ENCODE measurements at regions not wholly inside any gene's neighbourhood (a gene's known extent, or its start where the extent isn't known, plus 50 kb on each side); places are given as distances from the start of the nearest gene placed in this dataset.
A peak's percentile ranks its signal among the peaks of the same experiment; 100 is the strongest.
"Not testable (repeated sequence)": the region's sequence is repeated elsewhere in the genome, so short reads cannot be mapped to it uniquely, and the experiment has no call there.

GRCh38 chr15:79744485-79744884 lies 152.3 kb downstream of the MTHFS start:
- DNase-seq: not testable (repeated sequence)

GRCh38 chr15:79756365-79756764 lies 140.4 kb downstream of the MTHFS start:
- no peak for DNase-seq
- no peak overlapping the region for H3K9ac ChIP-seq
- no peaks in the 10 kb centered on the region for H3K79me2 ChIP-seq (ENCODE audit: insufficient read depth)
- H4K20me1 ChIP-seq (ENCODE audit: insufficient read depth): no peaks in the 10 kb centered on the region
- H3K27ac ChIP-seq (ENCODE audit: low read depth in 2 of 2, low read length in 1 of 2): no peak overlapping the region
- H3K4me3 ChIP-seq (ENCODE audit: low read depth in 2 of 2, low read length in 1 of 2): no peak overlapping the region
- H2AFZ ChIP-seq (ENCODE audit: low read depth): no peak overlapping the region
- no peaks in the 10 kb centered on the region for H3K36me3 ChIP-seq (replicated peaks in 1 of 2; ENCODE audit: control insufficient read depth in 1 of 2, insufficient read depth in 2 of 2, low read length in 1 of 2)
- H3K4me2 ChIP-seq: no peak overlapping the region
- H3K9me2 ChIP-seq: no peaks in the 10 kb centered on the region
- no peaks in the 10 kb centered on the region for H3K27me3 ChIP-seq (ENCODE audit: insufficient read depth)
- ChIA-PET CTCF (interaction anchor here (1.1 to 1.7 kb wide), 2 partner anchors 12 to 97 kb away, joined by 4 read pairs; no protein-coding TSS in a partner anchor), POLR2A (no interaction called here)
- WGBS (ENCODE audit: low lambda C conversion rate): 49% methylated on average over 3 of the region's 4 CpGs
- no peaks in the 10 kb centered on the region for H3F3A ChIP-seq (replicated peaks; ENCODE audit: insufficient read depth)
- H3K9me3 ChIP-seq: no peaks in the 10 kb centered on the region
- H3K4me1 ChIP-seq (ENCODE audit: control insufficient read depth in 1 of 2, insufficient read depth in 2 of 2, low read depth in 1 of 2, low read length in 1 of 2): no peaks in the 10 kb centered on the region
- no peak for TF ChIP-seq TEAD4 (IDR thresholded peaks at IDR 0.05; ENCODE audit: borderline replicate concordance, insufficient read depth)
- no peak for TF ChIP-seq FOXM1 (IDR thresholded peaks at IDR 0.05; ENCODE audit: low read depth)
- TF ChIP-seq MEF2A (IDR thresholded peaks at IDR 0.05; ENCODE audit: borderline replicate concordance, low read depth): no peak
- TF ChIP-seq USF1 (IDR thresholded peaks at IDR 0.05; ENCODE audit: borderline replicate concordance, low read depth): no peak
- no peak for TF ChIP-seq PBX3 (IDR thresholded peaks at IDR 0.05)
- no peak for TF ChIP-seq EZH2phosphoT487 (IDR thresholded peaks at IDR 0.05; ENCODE audit: borderline replicate concordance, low read depth)
- no peak for TF ChIP-seq GABPA (IDR thresholded peaks at IDR 0.05; ENCODE audit: low read depth)
- no peak for TF ChIP-seq FOSL2 (IDR thresholded peaks at IDR 0.05; ENCODE audit: borderline replicate concordance, low read depth)
- no peak for TF ChIP-seq RFX5 (IDR thresholded peaks at IDR 0.05; ENCODE audit: low read length)
- TF ChIP-seq GATA2 (CRISPR knock-in tag; IDR thresholded peaks at IDR 0.05): no peak
- no peak for TF ChIP-seq YY1 (IDR thresholded peaks at IDR 0.05; ENCODE audit: low read depth)
- TF ChIP-seq REST (IDR thresholded peaks at IDR 0.05; ENCODE audit: low read depth, low read length): no peak
- TF ChIP-seq EP300 (IDR thresholded peaks at IDR 0.05; ENCODE audit: borderline replicate concordance in 1 of 2, low read depth in 1 of 2, low read length in 1 of 2): no peak
- TF ChIP-seq RCOR1 (IDR thresholded peaks at IDR 0.05; ENCODE audit: low read length): no peak
- TF ChIP-seq ZBTB33 (IDR thresholded peaks at IDR 0.05; ENCODE audit: borderline replicate concordance, low read depth): no peak
- no peak for TF ChIP-seq TAF1 (IDR thresholded peaks at IDR 0.05; ENCODE audit: borderline replicate concordance, low read depth, low read length)
- no peak for TF ChIP-seq CTCF (IDR thresholded peaks at IDR 0.05)
- TF ChIP-seq NRF1 (IDR thresholded peaks at IDR 0.05; ENCODE audit: low read depth, low read length): no peak
- TF ChIP-seq FOXJ3 (CRISPR knock-in tag; IDR thresholded peaks at IDR 0.05): no peak

More at GRCh38 chr15:79744485-79744884, 152.3 kb downstream of the MTHFS start:
- H3K9me2 ChIP-seq; H3K9me3 ChIP-seq; H3K27me3 ChIP-seq (ENCODE audit: insufficient read depth); H3K4me3 ChIP-seq (ENCODE audit: low read depth in 2 of 2, low read length in 1 of 2); H3K4me2 ChIP-seq; H3K4me1 ChIP-seq (ENCODE audit: control insufficient read depth in 1 of 2, insufficient read depth in 2 of 2, low read depth in 1 of 2, low read length in 1 of 2); H3K36me3 ChIP-seq (replicated peaks in 1 of 2; ENCODE audit: control insufficient read depth in 1 of 2, insufficient read depth in 2 of 2, low read length in 1 of 2); H2AFZ ChIP-seq (ENCODE audit: low read depth); H3K9ac ChIP-seq; H3F3A ChIP-seq (replicated peaks; ENCODE audit: insufficient read depth); CTCF ChIA-PET; H3K79me2 ChIP-seq (ENCODE audit: insufficient read depth); H4K20me1 ChIP-seq (ENCODE audit: insufficient read depth); POLR2A ChIA-PET; H3K27ac ChIP-seq (ENCODE audit: low read depth in 2 of 2, low read length in 1 of 2): not testable (repeated sequence)
- WGBS (ENCODE audit: low lambda C conversion rate): 37% methylated on average over 3 of the region's 3 CpGs
- TF ChIP-seq TEAD4 (IDR thresholded peaks at IDR 0.05; ENCODE audit: borderline replicate concordance, insufficient read depth): 0 out of 2 replicates have a peak, but pooled peaks have one; percentile 14
